Stomach (tissue), 8 donors: ENCODE measurements at regions not wholly inside any gene's neighbourhood (a gene's known extent, or its start where the extent isn't known, plus 50 kb on each side); places are given as distances from the start of the nearest gene placed in this dataset.

Experiments used
- DNase-seq, 2 donors: peaks; one replicate each; pipeline versions ENCODE4 v3.0.0 to v3.0.0-alpha.2; 2013 to 2019
- H3K27ac ChIP-seq, 5 donors: fragments of 200-600 bp in 4 of 5; sonication (generic) in 4 of 5; one replicate each; pipeline ENCODE4 v1.5.1; 2013 to 2019; ENCODE audit warnings: mild to moderate bottlenecking in 1 of 5, moderate library complexity in 1 of 5
- H3K27me3 ChIP-seq, 3 donors: fragments of 200-600 bp; sonication (generic); one replicate each; pipeline ENCODE4 v1.5.1; 2017 to 2019; ENCODE audit warnings: mixed run types in 1 of 3
- H3K36me3 ChIP-seq, 4 donors: fragments of 200-600 bp; sonication (generic); 1 replicate in 3 of 4; 2 replicates in 1 of 4; pipeline ENCODE4 v1.5.1; 2016 to 2019
- H3K4me1 ChIP-seq, 4 donors: fragments of 200-600 bp; sonication (generic); one replicate each; pipeline ENCODE4 v1.5.1; 2016 to 2019
- H3K4me3 ChIP-seq, 4 donors: fragments of 200-600 bp; sonication (generic) in 3 of 4; one replicate each; pipeline ENCODE4 v1.5.1; 2016 to 2019; ENCODE audit warnings: mild to moderate bottlenecking in 1 of 4
- H3K9me3 ChIP-seq, 4 donors: fragments of 200-600 bp; sonication (generic); one replicate each; pipeline ENCODE4 v1.5.1; 2016 to 2019
- CTCF ChIP-seq, 7 experiments: fragments of 450-650 bp in 4 of 7; fragments of 200-600 bp in 3 of 7; sonication (generic) in 3 of 7; IDR thresholded peaks; one replicate each; pipeline ENCODE4 v1.5.1; 2016 to 2019; ENCODE audit warnings: antibody characterized with exemption in 7 of 7, control low read depth in 2 of 7, mild to moderate bottlenecking in 1 of 7
- EP300 ChIP-seq: sonication (generic); formaldehyde crosslinking; IDR thresholded peaks from one replicate; pipeline ENCODE4 v1.6.1; 2017; ENCODE audit warnings: antibody characterized with exemption
- POLR2A ChIP-seq, 4 donors: fragments of 450-650 bp; IDR thresholded peaks; one replicate each; pipeline ENCODE4 v1.6.1; 2016; ENCODE audit warnings: antibody characterized with exemption in 4 of 4, control low read depth in 2 of 4, mild to moderate bottlenecking in 1 of 4, moderate library complexity in 1 of 4
- POLR2AphosphoS5 ChIP-seq, 3 donors: sonication (generic); formaldehyde crosslinking; IDR thresholded peaks; one replicate each; pipeline ENCODE4 v1.6.1; 2016; ENCODE audit warnings: antibody characterized with exemption in 3 of 3
- WGBS, 5 donors: extraction: QIAGEN DNeasy Blood & Tissue Kit in 3 of 5; methylation state at CpG; one replicate each; pipeline versions ENCODE4 v1.1.5 to v1.1.7; 2013 to 2018; 5-methylcytosine and 5-hydroxymethylcytosine counted together
- intact Hi-C: fragments of 100-400 bp; cut with DNase I; formaldehyde crosslinking; loops from one replicate; pipeline ENCODE4 v1.15.1; 2023; ENCODE audit warnings: low total_unique reads
- donor health status: healthy with polysubstance abuse.
- donor health status: Bipolar disorder and iron deficiency.
- donor health status: healthy.

- H3K9me3 ChIP-seq, result no peaks in the 10 kb centered on the region
- TF ChIP-seq POLR2AphosphoS5 (IDR thresholded peaks at IDR 0.05) (no peak), CTCF (IDR thresholded peaks at IDR 0.05) (no peak), POLR2A (IDR thresholded peaks at IDR 0.05) (no peak), EP300 (no peak)
- no peak overlapping the region for H3K27ac ChIP-seq
- H3K27me3 ChIP-seq, result no peaks in the 10 kb centered on the region
- H3K4me1 ChIP-seq, result no peaks in the 10 kb centered on the region
- DNase-seq, result peak in 1 of 2 donors; percentile 25
- intact Hi-C loops, result no loop called here
- no peak overlapping the region for H3K4me3 ChIP-seq
- H3K36me3 ChIP-seq, result no peaks in the 10 kb centered on the region
- WGBS, 5 donors, result 60 to 78% (median 69%) methylated on average over 1 of the region's 1 CpG
Measured at GRCh38 chr2:12982149-12982584, 265.4 kb downstream of the TRIB2 start.

GRCh38 chr2:12987246-12987645 lies 270.5 kb downstream of the TRIB2 start:
- TF ChIP-seq CTCF (IDR thresholded peaks at IDR 0.05) (no peak), EP300 (no peak), POLR2A (IDR thresholded peaks at IDR 0.05) (no peak), POLR2AphosphoS5 (IDR thresholded peaks at IDR 0.05) (no peak)
- Histone ChIP-seq H3K27ac (no peak overlapping the region), H3K36me3 (no peaks in the 10 kb centered on the region), H3K4me3 (no peak overlapping the region), H3K9me3 (no peaks in the 10 kb centered on the region), H3K27me3 (no peaks in the 10 kb centered on the region), H3K4me1 (no peaks in the 10 kb centered on the region)
- no peak for DNase-seq
- intact Hi-C loops, result no loop called here

- TF ChIP-seq EP300, result no peak
- no peak for TF ChIP-seq CTCF (IDR thresholded peaks at IDR 0.05)
- TF ChIP-seq POLR2A (IDR thresholded peaks at IDR 0.05), result no peak
- TF ChIP-seq POLR2AphosphoS5 (IDR thresholded peaks at IDR 0.05), result no peak
- no peak for DNase-seq
- H3K4me3 ChIP-seq, result no peak overlapping the region
- H3K27ac ChIP-seq, result no peak overlapping the region
- no peaks in the 10 kb centered on the region for H3K4me1 ChIP-seq
- H3K9me3 ChIP-seq, result no peaks in the 10 kb centered on the region
- no peaks in the 10 kb centered on the region for H3K36me3 ChIP-seq
- H3K27me3 ChIP-seq, result no peaks in the 10 kb centered on the region
- intact Hi-C loops, result no loop called here
- WGBS, 5 donors, result 82 to 89% (median 88%) methylated on average over 2 of the region's 2 CpGs
Measured at GRCh38 chr2:12988279-12988678, 271.5 kb downstream of the TRIB2 start.

GRCh38 chr2:12990523-12990922 lies 273.8 kb downstream of the TRIB2 start:
- H3K36me3 ChIP-seq, result no peaks in the 10 kb centered on the region
- 17 to 43% (median 34%) methylated on average over 1 of the region's 1 CpG for WGBS, 5 donors
- H3K4me3 ChIP-seq, result no peak overlapping the region
- H3K4me1 ChIP-seq, result no peaks in the 10 kb centered on the region
- TF ChIP-seq CTCF (IDR thresholded peaks at IDR 0.05) (peak in 1 of 7 experiments; percentile 33), POLR2AphosphoS5 (IDR thresholded peaks at IDR 0.05) (no peak)
- no peak overlapping the region for H3K27ac ChIP-seq
- no peak for DNase-seq
- no peaks in the 10 kb centered on the region for H3K27me3 ChIP-seq
- no peaks in the 10 kb centered on the region for H3K9me3 ChIP-seq
- intact Hi-C loops, result no loop called here
